Thyroid gland (tissue), 4 donors: ENCODE measurements at regions not wholly inside any gene's neighbourhood (a gene's known extent, or its start where the extent isn't known, plus 50 kb on each side); places are given as distances from the start of the nearest gene placed in this dataset.

Source experiments
- DNase-seq, 2 donors: peaks; one replicate each; pipeline ENCODE4 v3.0.0-alpha.2; 2019
- H3K27ac ChIP-seq, 3 donors: fragments of 200-600 bp; sonication (generic); 1 replicate in 2 of 3; 2 replicates in 1 of 3; pipeline ENCODE4 v1.5.1; 2016 to 2019; ENCODE audit warnings: mild to moderate bottlenecking in 1 of 3, moderate library complexity in 1 of 3
- H3K27me3 ChIP-seq: fragments of 200-600 bp; sonication (generic); one replicate; pipeline ENCODE4 v1.5.1; 2019
- H3K36me3 ChIP-seq, 2 donors: fragments of 200-600 bp; sonication (generic); one replicate each; pipeline ENCODE4 v1.5.1; 2016 to 2019
- H3K4me1 ChIP-seq, 2 donors: fragments of 200-600 bp; sonication (generic); one replicate each; pipeline ENCODE4 v1.5.1; 2017 to 2019
- H3K4me3 ChIP-seq, 3 donors: fragments of 200-600 bp; sonication (generic); replicated peaks in 1 of 3; 1 replicate in 2 of 3; 2 replicates in 1 of 3; pipeline ENCODE4 v1.5.1; 2016; ENCODE audit warnings: mild to moderate bottlenecking in 1 of 3
- H3K9me3 ChIP-seq: fragments of 200-600 bp; sonication (generic); one replicate; pipeline ENCODE4 v1.5.1; 2017
- CTCF ChIP-seq, 6 experiments: fragments of 200-600 bp in 3 of 6; fragments of 450-650 bp in 3 of 6; sonication (generic) in 3 of 6; IDR thresholded peaks; one replicate each; pipeline ENCODE4 v1.5.1; 2016 to 2019; ENCODE audit warnings: antibody characterized with exemption in 6 of 6, mild to moderate bottlenecking in 2 of 6, inconsistent platforms in 1 of 6, moderate library complexity in 1 of 6
- POLR2A ChIP-seq, 2 donors: fragments of 450-650 bp; IDR thresholded peaks; one replicate each; pipeline ENCODE4 v1.6.1; 2017; ENCODE audit warnings: antibody characterized with exemption in 2 of 2, mild to moderate bottlenecking in 2 of 2, moderate library complexity in 1 of 2
- WGBS, 2 donors: methylation state at CpG; one replicate each; pipeline ENCODE4 v1.1.5; 2017; 5-methylcytosine and 5-hydroxymethylcytosine counted together
- intact Hi-C: fragments of 100-400 bp; cut with DNase I; formaldehyde crosslinking; loops from one replicate; pipeline ENCODE4 v1.15.1; 2023

DNA sequence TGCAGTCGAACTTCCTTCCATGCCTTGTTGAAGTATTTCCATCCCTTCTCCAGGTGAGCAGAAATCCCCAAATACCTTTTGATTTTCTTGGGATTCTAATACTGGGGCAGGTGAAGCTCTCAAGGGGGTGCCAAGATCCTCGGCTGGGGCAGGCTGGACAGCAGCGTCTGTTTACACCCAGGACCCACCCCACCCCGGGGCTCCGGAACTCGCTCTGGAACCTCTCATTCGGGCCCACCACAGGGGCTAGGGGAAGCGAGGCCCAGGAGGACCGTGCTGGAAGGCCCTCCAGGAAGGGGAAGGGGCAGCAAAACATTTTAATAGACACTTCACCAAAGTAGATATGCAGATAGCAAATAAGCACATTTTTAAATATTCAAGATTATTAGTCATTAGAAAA is 161.9 kb upstream of the GORAB start:
- no peak for TF ChIP-seq CTCF (IDR thresholded peaks at IDR 0.05)
- TF ChIP-seq POLR2A (IDR thresholded peaks at IDR 0.05): no peak
- DNase-seq: no peak
- Histone ChIP-seq H3K4me1 (no peaks in the 10 kb centered on the region), H3K27ac (no peak overlapping the region), H3K9me3 (no peaks in the 10 kb centered on the region), H3K27me3 (no peaks in the 10 kb centered on the region), H3K36me3 (no peaks in the 10 kb centered on the region), H3K4me3 (no peak overlapping the region)
- 86 to 95% methylated on average over 9 of the region's 9 CpGs for WGBS, 2 donors
- intact Hi-C loops: no loop called here

DNA sequence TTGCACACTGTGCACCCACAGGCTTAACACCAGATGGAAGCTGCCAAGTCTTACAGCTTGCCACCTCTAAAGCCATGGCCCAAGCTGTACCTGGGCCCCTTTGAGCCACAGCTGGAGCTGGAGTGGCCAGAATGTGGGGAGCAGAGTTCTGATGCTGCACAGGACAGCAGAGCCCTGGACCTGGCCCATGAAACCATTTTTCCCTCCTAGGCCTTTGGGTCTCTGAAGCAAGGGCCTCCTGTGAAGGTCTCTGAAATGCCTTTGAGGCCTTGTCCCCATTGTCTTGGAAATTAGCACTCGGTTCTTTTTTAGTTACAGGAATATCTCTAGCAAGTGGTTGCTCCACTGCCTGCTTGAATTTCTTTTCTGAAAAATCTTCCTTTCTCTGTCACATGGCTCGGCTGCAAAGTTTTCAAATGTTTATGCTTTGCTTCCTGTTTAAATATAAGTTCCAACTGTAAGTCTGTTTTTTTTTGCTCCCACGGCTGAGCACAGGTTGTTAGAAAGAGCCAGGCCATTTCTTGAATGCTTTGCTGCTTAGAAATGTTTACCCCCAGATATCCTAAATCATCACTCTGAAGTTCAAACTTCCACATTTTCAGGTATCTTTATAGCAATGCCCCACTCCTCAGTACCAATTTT is 156.8 kb upstream of the GORAB start:
- Histone ChIP-seq H3K4me3 (no peak overlapping the region), H3K27ac (no peak overlapping the region), H3K9me3 (no peaks in the 10 kb centered on the region), H3K36me3 (no peaks in the 10 kb centered on the region), H3K4me1 (no peaks in the 10 kb centered on the region), H3K27me3 (no peaks in the 10 kb centered on the region)
- no peak for DNase-seq
- WGBS, 2 donors: 65 to 68% methylated on average over 3 of the region's 3 CpGs
- intact Hi-C loops: no loop called here
- TF ChIP-seq CTCF (IDR thresholded peaks at IDR 0.05): no peak
- TF ChIP-seq POLR2A (IDR thresholded peaks at IDR 0.05): no peak

- H3K27me3 ChIP-seq: no peaks in the 10 kb centered on the region
- intact Hi-C loops: no loop called here
- DNase-seq: no peak
- no peaks in the 10 kb centered on the region for H3K4me1 ChIP-seq
- H3K36me3 ChIP-seq: no peaks in the 10 kb centered on the region
- H3K9me3 ChIP-seq: no peaks in the 10 kb centered on the region
- H3K27ac ChIP-seq: no peak overlapping the region
- no peak overlapping the region for H3K4me3 ChIP-seq
- TF ChIP-seq CTCF (IDR thresholded peaks at IDR 0.05) (no peak), POLR2A (IDR thresholded peaks at IDR 0.05) (no peak)
- WGBS, 2 donors: 0% methylated on average over 1 of the region's 1 CpG
Measured at GRCh38 chr1:170376801-170377385, 155.1 kb upstream of the GORAB start.

DNA sequence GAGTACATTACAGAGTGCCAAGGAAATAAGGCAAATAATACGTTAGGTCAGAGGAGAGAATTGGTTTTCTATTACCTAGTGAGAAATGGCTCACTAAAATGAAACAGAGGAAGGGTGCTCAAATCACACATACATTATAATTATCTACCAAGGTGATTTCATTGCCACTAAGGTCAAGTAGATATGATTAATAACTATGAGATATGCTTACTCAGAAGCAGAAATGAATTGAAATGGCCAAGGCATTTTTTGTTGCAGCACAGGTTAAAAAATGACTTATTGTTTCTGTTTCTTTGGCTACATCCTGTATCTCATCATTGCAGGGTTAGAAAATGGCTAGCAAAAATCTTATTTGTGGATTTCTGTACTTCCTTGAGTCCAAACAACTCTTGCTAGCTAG is 154.5 kb upstream of the GORAB start:
- Histone ChIP-seq H3K27me3 (no peaks in the 10 kb centered on the region), H3K27ac (no peak overlapping the region), H3K4me3 (no peak overlapping the region), H3K36me3 (no peaks in the 10 kb centered on the region), H3K4me1 (no peaks in the 10 kb centered on the region), H3K9me3 (no peaks in the 10 kb centered on the region)
- intact Hi-C loops: no loop called here
- no peak for DNase-seq
- 77 to 79% methylated on average over 1 of the region's 1 CpG for WGBS, 2 donors
- TF ChIP-seq POLR2A (IDR thresholded peaks at IDR 0.05) (no peak), CTCF (IDR thresholded peaks at IDR 0.05) (no peak)

DNA sequence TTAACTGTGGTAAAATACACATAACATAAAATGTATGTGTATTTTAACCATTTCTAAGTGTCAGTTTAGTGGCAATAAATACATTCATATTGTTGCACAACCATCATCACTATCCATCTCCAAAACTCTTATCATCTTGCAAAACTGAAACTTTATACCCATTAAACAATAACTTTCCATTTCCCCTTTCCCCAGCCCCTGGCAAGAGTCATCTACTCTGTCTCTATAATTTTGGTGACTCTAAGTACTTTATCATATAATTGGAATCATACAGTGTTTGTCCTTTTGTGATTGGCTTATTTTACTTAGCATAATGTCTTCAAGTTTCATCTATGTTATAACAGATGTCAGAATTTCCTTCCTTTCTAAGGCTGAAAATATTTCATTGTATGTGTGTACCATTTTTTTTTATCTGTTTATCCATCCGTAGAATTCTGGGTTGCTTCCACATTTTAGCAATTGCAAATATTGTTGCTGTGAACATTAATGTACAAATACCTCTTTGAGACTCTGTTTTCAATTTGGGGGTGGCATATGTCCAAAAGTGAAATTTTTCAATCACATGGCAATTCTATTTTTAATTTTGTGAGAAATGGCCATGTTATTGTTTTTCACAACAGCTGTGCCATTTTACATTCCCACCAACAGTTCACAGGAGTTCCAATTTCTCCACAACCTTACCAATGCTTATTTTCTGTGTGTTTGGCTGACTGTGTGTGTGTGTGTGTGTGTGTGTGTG is 153.9 kb upstream of the GORAB start:
- H3K9me3 ChIP-seq: no peaks in the 10 kb centered on the region
- intact Hi-C loops: no loop called here
- no peak overlapping the region for H3K4me3 ChIP-seq
- no peaks in the 10 kb centered on the region for H3K36me3 ChIP-seq
- H3K27ac ChIP-seq: no peak overlapping the region
- no peaks in the 10 kb centered on the region for H3K4me1 ChIP-seq
- DNase-seq: no peak
- H3K27me3 ChIP-seq: no peaks in the 10 kb centered on the region
- 57 to 63% methylated on average over 1 of the region's 1 CpG for WGBS, 2 donors
- TF ChIP-seq POLR2A (IDR thresholded peaks at IDR 0.05) (no peak), CTCF (IDR thresholded peaks at IDR 0.05) (no peak)
